HG02610 (cell line): ENCODE measurements at regions not wholly inside any gene's neighbourhood (a gene's known extent, or its start where the extent isn't known, plus 50 kb on each side); places are given as distances from the start of the nearest gene placed in this dataset.
A peak's percentile ranks its signal among the peaks of the same experiment; 100 is the strongest.
"Not testable (repeated sequence)": the region's sequence is repeated elsewhere in the genome, so short reads cannot be mapped to it uniquely, and the experiment has no call there.

ENCODE experiments used
- ATAC-seq: cut with Tn5 transposase; IDR thresholded peaks from one replicate; pipeline ENCODE4 v1.9.1; 2021; ENCODE audit warnings: mild to moderate bottlenecking, moderate library complexity; ENCODE audit not compliant: unreplicated experiment

GRCh38 chr6:47405273-47405672, 72.3 kb upstream of the CD2AP start:
- no peak for ATAC-seq

GRCh38 chr6:47407300-47408281, 70.0 kb upstream of the CD2AP start:
- no peak for ATAC-seq

- peak; percentile 63 for ATAC-seq
Observed at GRCh38 chr6:47413752-47414422, 63.7 kb upstream of the CD2AP start.

- peak; percentile 65 for ATAC-seq
Observed at GRCh38 chr6:47414423-47415167, 63.0 kb upstream of the CD2AP start.

GRCh38 chr6:47416396-47417345, 60.9 kb upstream of the CD2AP start:
- ATAC-seq, result no peak

GRCh38 chr6:47419621-47420020, 58.0 kb upstream of the CD2AP start:
- no peak for ATAC-seq

- no peak for ATAC-seq
Observed at GRCh38 chr6:47420394-47421371, 56.9 kb upstream of the CD2AP start.

- no peak for ATAC-seq
Observed at GRCh38 chr6:47423079-47423478, 54.5 kb upstream of the CD2AP start.

GRCh38 chr6:47424436-47424836, 53.2 kb upstream of the CD2AP start:
- ATAC-seq, result no peak

- ATAC-seq, result not testable (repeated sequence)
Observed at GRCh38 chr6:47425724-47426123, 51.9 kb upstream of the CD2AP start.

- ATAC-seq, result no peak
Observed at GRCh38 chr6:47426524-47427302, 50.9 kb upstream of the CD2AP start.

GRCh38 chr6:47427680-47428079, 49.9 kb upstream of the CD2AP start:
- ATAC-seq, result no peak
